Fibroblast of lung (primary cell): ENCODE measurements at regions not wholly inside any gene's neighbourhood (a gene's known extent, or its start where the extent isn't known, plus 50 kb on each side); places are given as distances from the start of the nearest gene placed in this dataset.
"Not testable (repeated sequence)": the region's sequence is repeated elsewhere in the genome, so short reads cannot be mapped to it uniquely, and the experiment has no call there.

Source experiments
- DNase-seq, 2 donors: peaks; one replicate each; pipeline versions ENCODE4 v3.0.0 to v3.0.0-alpha.2; 2010; ENCODE audit warnings: low read depth in 2 of 2
- H2AFZ ChIP-seq: 2 replicates; pipeline ENCODE4 v1.5.1; 2012; ENCODE audit warnings: low read length, control low read depth, inconsistent platforms
- H3K27ac ChIP-seq: 2 replicates; pipeline ENCODE4 v1.5.1; 2011; ENCODE audit warnings: low read length, control low read depth; ENCODE audit not compliant: insufficient read depth
- H3K27me3 ChIP-seq: 2 replicates; pipeline ENCODE4 v1.5.1; 2011; ENCODE audit warnings: mild to moderate bottlenecking, low read length; ENCODE audit not compliant: control insufficient read depth, insufficient read depth
- H3K36me3 ChIP-seq: 2 replicates; pipeline ENCODE4 v1.5.1; 2011; ENCODE audit warnings: low read length; ENCODE audit not compliant: control insufficient read depth, insufficient read depth
- H3K4me1 ChIP-seq: 2 replicates; pipeline ENCODE4 v1.5.1; 2011; ENCODE audit warnings: low read length; ENCODE audit not compliant: control insufficient read depth, insufficient read depth; ENCODE audit errors: extremely low read depth
- H3K4me2 ChIP-seq: 2 replicates; pipeline ENCODE4 v1.5.1; 2011; ENCODE audit warnings: low read length, control low read depth; ENCODE audit not compliant: insufficient read depth; ENCODE audit errors: extremely low read depth
- H3K4me3 ChIP-seq, 4 experiments: fragments of 200-600 bp in 1 of 4; sonication (generic) in 1 of 4; replicated peaks in 1 of 4; 2 replicates each; pipeline ENCODE4 v1.5.1; 2011 to 2016; ENCODE audit warnings: low read length in 4 of 4, low read depth in 3 of 4, mild to moderate bottlenecking in 3 of 4, control low read depth in 2 of 4, inconsistent platforms in 1 of 4, mixed read lengths in 1 of 4; ENCODE audit not compliant: insufficient read depth in 1 of 4; ENCODE audit errors: control extremely low read depth in 1 of 4
- H3K79me2 ChIP-seq: 2 replicates; pipeline ENCODE4 v1.5.1; 2012; ENCODE audit warnings: mild to moderate bottlenecking, low read length, inconsistent platforms; ENCODE audit not compliant: control insufficient read depth, insufficient read depth
- H3K9ac ChIP-seq: 2 replicates; pipeline ENCODE4 v1.5.1; 2011; ENCODE audit warnings: mild to moderate bottlenecking, low read length, control low read depth; ENCODE audit not compliant: insufficient read depth
- H3K9me3 ChIP-seq: 2 replicates; pipeline ENCODE4 v1.5.1; 2012; ENCODE audit warnings: low read depth, low read length; ENCODE audit not compliant: control insufficient read depth, insufficient read depth
- H4K20me1 ChIP-seq: 2 replicates; pipeline ENCODE4 v1.5.1; 2011; ENCODE audit warnings: low read length; ENCODE audit not compliant: control insufficient read depth, insufficient read depth; ENCODE audit errors: extremely low read depth
- CTCF ChIP-seq, 2 donors: IDR thresholded peaks in 1 of 2; conservative IDR thresholded peaks in 1 of 2; 1 replicate in 1 of 2; 2 replicates in 1 of 2; pipeline ENCODE4 v1.5.1; 2011 to 2012; ENCODE audit warnings: low read length in 2 of 2, control low read depth in 1 of 2, inconsistent platforms in 1 of 2, low read depth in 1 of 2, mild to moderate bottlenecking in 1 of 2
- EZH2 ChIP-seq: IDR thresholded peaks from 2 replicates; pipeline ENCODE4 v1.5.1; 2012; ENCODE audit warnings: low read length, control low read depth, mild to moderate bottlenecking; ENCODE audit errors: missing control alignments

DNA sequence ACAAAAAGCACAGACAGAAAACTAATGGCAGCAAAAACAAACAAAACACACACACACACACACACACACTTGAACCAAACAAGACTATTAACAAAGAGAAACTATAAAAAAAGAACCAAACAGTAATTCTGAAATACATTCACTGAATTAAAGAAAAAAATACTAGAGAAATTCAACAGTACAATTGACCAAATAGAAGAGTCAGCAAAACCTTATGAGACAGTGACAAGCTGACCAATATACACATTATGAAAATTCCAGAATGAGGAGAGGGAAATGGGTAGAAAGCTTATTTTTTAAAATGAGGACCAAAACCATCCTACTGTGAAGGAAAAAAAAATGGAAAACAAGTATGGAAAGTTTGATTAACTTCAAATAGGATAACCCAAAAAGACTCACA, 212.2 kb upstream of the BTBD3 start:
- Histone ChIP-seq H3K9ac (no peak overlapping the region), H3K4me1 (no peaks in the 10 kb centered on the region), H3K79me2 (no peaks in the 10 kb centered on the region), H3K4me3 (no peak overlapping the region), H3K4me2 (no peak overlapping the region), H2AFZ (no peak overlapping the region), H3K27ac (no peak overlapping the region), H3K27me3 (no peaks in the 10 kb centered on the region), H3K36me3 (no peaks in the 10 kb centered on the region), H4K20me1 (no peaks in the 10 kb centered on the region), H3K9me3 (no peaks in the 10 kb centered on the region)
- no peak for TF ChIP-seq CTCF (conservative IDR thresholded peaks at IDR 0.05 in 1 of 2, IDR thresholded peaks at IDR 0.05 in 1 of 2; ENCODE audit: low read depth in 1 of 2, low read length in 2 of 2)
- no peak for TF ChIP-seq EZH2
- DNase-seq: no peak

DNA sequence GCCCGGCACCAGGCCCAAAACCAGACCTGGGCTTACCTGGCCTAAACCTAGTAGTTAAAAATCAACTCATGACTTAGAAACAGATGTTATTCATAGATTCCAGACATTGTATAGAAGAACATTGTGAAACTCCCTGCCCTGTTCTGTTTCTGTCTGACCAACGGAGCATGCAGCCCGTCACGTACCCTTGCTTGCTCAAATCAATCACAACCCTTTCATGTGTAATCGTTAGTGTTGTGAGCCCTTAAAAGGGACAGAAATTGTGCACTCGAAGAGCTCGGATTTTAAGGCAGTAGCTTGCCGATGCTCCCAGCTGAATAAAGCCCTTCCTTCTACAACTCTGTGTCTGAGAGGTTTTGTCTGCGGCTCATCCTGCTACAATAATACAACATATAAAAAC, 209.5 kb upstream of the BTBD3 start:
- H3K4me1 ChIP-seq, H3K27me3 ChIP-seq, DNase-seq, H3K9ac ChIP-seq, H3K9me3 ChIP-seq, H3K4me2 ChIP-seq, H4K20me1 ChIP-seq, H3K36me3 ChIP-seq, H2AFZ ChIP-seq, H3K79me2 ChIP-seq, H3K27ac ChIP-seq, H3K4me3 ChIP-seq: not testable (repeated sequence)

- no peak for TF ChIP-seq CTCF (conservative IDR thresholded peaks at IDR 0.05 in 1 of 2, IDR thresholded peaks at IDR 0.05 in 1 of 2; ENCODE audit: low read depth in 1 of 2, low read length in 2 of 2)
- no peak for TF ChIP-seq EZH2
- no peak overlapping the region for H3K4me3 ChIP-seq
- H3K4me1 ChIP-seq: peaks cover 2% of the 10 kb centered on the region
- H3K36me3 ChIP-seq: no peaks in the 10 kb centered on the region
- H3K4me2 ChIP-seq: no peak overlapping the region
- no peaks in the 10 kb centered on the region for H3K27me3 ChIP-seq
- no peaks in the 10 kb centered on the region for H3K9me3 ChIP-seq
- DNase-seq: no peak
- no peaks in the 10 kb centered on the region for H4K20me1 ChIP-seq
- H3K9ac ChIP-seq: no peak overlapping the region
- H3K79me2 ChIP-seq: no peaks in the 10 kb centered on the region
- H2AFZ ChIP-seq: no peak overlapping the region
- H3K27ac ChIP-seq: no peak overlapping the region
Measured at GRCh38 chr20:11711214-11711613, 206.5 kb upstream of the BTBD3 start.
